ENCODE measurements at regions not wholly inside any gene's neighbourhood (a gene's known extent, or its start where the extent isn't known, plus 50 kb on each side); places are given as distances from the start of the nearest gene placed in this dataset.

DNA sequence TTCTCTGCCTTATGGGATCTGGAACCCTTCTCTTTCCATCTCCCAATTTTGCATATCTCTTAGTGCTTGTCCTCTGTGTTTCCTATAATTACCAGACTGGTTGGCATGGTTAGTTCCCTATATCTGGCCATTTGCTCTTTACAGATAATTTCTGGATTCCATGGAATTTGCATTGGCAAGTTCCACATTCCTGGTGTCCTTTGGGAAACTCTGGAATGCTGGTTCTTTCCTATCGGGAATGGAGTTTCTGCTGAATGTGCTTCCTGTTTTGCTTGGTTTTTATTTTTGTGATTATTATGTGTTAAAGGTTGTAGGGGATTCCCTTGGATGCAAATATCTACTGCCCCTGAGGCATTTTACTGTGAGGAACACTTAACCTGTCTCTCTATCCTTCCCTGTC is 193.0 kb upstream of the BTG1 start:
- TF ChIP-seq, protein P1, sequence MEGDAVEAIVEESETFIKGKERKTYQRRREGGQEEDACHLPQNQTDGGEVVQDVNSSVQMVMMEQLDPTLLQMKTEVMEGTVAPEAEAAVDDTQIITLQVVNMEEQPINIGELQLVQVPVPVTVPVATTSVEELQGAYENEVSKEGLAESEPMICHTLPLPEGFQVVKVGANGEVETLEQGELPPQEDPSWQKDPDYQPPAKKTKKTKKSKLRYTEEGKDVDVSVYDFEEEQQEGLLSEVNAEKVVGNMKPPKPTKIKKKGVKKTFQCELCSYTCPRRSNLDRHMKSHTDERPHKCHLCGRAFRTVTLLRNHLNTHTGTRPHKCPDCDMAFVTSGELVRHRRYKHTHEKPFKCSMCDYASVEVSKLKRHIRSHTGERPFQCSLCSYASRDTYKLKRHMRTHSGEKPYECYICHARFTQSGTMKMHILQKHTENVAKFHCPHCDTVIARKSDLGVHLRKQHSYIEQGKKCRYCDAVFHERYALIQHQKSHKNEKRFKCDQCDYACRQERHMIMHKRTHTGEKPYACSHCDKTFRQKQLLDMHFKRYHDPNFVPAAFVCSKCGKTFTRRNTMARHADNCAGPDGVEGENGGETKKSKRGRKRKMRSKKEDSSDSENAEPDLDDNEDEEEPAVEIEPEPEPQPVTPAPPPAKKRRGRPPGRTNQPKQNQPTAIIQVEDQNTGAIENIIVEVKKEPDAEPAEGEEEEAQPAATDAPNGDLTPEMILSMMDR (conservative IDR thresholded peaks at IDR 0.05) = no peak
- no peak for TF ChIP-seq ZFX (IDR thresholded peaks at IDR 0.05)
